Smooth muscle cell (in vitro differentiated cells): ENCODE measurements at regions not wholly inside any gene's neighbourhood (a gene's known extent, or its start where the extent isn't known, plus 50 kb on each side); places are given as distances from the start of the nearest gene placed in this dataset.
A peak's percentile ranks its signal among the peaks of the same experiment; 100 is the strongest.

Source experiments
- DNase-seq: peaks from one replicate; lab custom pipeline; 2025; ENCODE audit not compliant: unreplicated experiment; lab: John Stamatoyannopoulos, UW
- H2AFZ ChIP-seq: fragments of 200-600 bp; sonication (generic); 2 replicates; pipeline ENCODE4 v1.6.0; 2016; ENCODE audit warnings: antibody characterized with exemption, low read depth, mild to moderate bottlenecking
- H3F3A ChIP-seq: fragments of 200-600 bp; sonication (generic); 2 replicates; pipeline ENCODE4 v1.6.0; 2017; ENCODE audit warnings: antibody characterized with exemption, low read depth
- H3K27ac ChIP-seq: fragments of 200-600 bp; sonication (generic); 2 replicates; pipeline ENCODE4 v1.5.1; 2016; ENCODE audit warnings: low read depth, mild to moderate bottlenecking
- H3K27me3 ChIP-seq: fragments of 200-600 bp; sonication (generic); 2 replicates; pipeline ENCODE4 v1.6.1; 2016; ENCODE audit warnings: low read depth, mild to moderate bottlenecking
- H3K36me3 ChIP-seq: fragments of 200-600 bp; sonication (generic); 2 replicates; pipeline ENCODE4 v1.5.1; 2016; ENCODE audit warnings: low read depth
- H3K4me1 ChIP-seq: fragments of 200-600 bp; sonication (generic); 2 replicates; pipeline ENCODE4 v1.5.1; 2016; ENCODE audit warnings: low read depth
- H3K4me2 ChIP-seq: fragments of 200-600 bp; sonication (generic); 2 replicates; pipeline ENCODE4 v1.6.0; 2016; ENCODE audit warnings: mild to moderate bottlenecking
- H3K4me3 ChIP-seq: fragments of 200-600 bp; sonication (generic); 2 replicates; pipeline ENCODE4 v1.5.1; 2016; ENCODE audit warnings: mild to moderate bottlenecking
- H3K79me2 ChIP-seq: fragments of 200-600 bp; sonication (generic); 2 replicates; pipeline ENCODE4 v1.6.0; 2016; ENCODE audit warnings: low read depth, mild to moderate bottlenecking
- H3K9ac ChIP-seq: fragments of 200-600 bp; sonication (generic); 2 replicates; pipeline ENCODE4 v1.6.0; 2016; ENCODE audit warnings: low read depth
- H3K9me3 ChIP-seq: fragments of 200-600 bp; sonication (generic); replicated peaks from 2 replicates; pipeline ENCODE4 v1.5.1; 2016; ENCODE audit warnings: low read depth
- H4K20me1 ChIP-seq: fragments of 200-600 bp; sonication (generic); 2 replicates; pipeline ENCODE4 v1.6.0; 2016; ENCODE audit warnings: low read depth
- CTCF ChIP-seq: fragments of 200-600 bp; sonication (generic); IDR thresholded peaks from 2 replicates; pipeline ENCODE4 v1.5.1; 2017; ENCODE audit warnings: borderline replicate concordance, mild to moderate bottlenecking, antibody characterized with exemption; ENCODE audit not compliant: insufficient read depth, poor library complexity, severe bottlenecking
- WGBS: methylation state at CpG from one replicate; pipeline ENCODE4 v1.1.7; 2016; ENCODE audit warnings: low lambda C conversion rate; 5-methylcytosine and 5-hydroxymethylcytosine counted together

GRCh38 chr2:16127276-16127940 lies 187.1 kb downstream of the MYCN start:
- H3K27me3 ChIP-seq: no peaks in the 10 kb centered on the region
- no peaks in the 10 kb centered on the region for H3K9me3 ChIP-seq
- H3F3A ChIP-seq: peaks cover 8% of the 10 kb centered on the region
- H3K4me1 ChIP-seq: peaks cover 8% of the 10 kb centered on the region
- whole genome bisulfite sequencing: 91% methylated on average over 10 of the region's 10 CpGs
- peak overlapping the region; percentile 60 for H3K27ac ChIP-seq
- H3K4me3 ChIP-seq: no peak overlapping the region
- H3K36me3 ChIP-seq: no peaks in the 10 kb centered on the region
- no peaks in the 10 kb centered on the region for H4K20me1 ChIP-seq
- no peak overlapping the region for H3K9ac ChIP-seq
- H3K79me2 ChIP-seq: no peaks in the 10 kb centered on the region
- no peak for DNase-seq
- H3K4me2 ChIP-seq: peak overlapping the region; percentile 31
- TF ChIP-seq CTCF: no peak
- H2AFZ ChIP-seq: no peak overlapping the region

GRCh38 chr2:16126517-16127275 lies 186.3 kb downstream of the MYCN start:
- Histone ChIP-seq H3K4me3 (no peak overlapping the region), H4K20me1 (no peaks in the 10 kb centered on the region), H3K27ac (peak overlapping the region; percentile 60), H3K4me1 (peaks cover 8% of the 10 kb centered on the region), H3K27me3 (no peaks in the 10 kb centered on the region), H3K36me3 (no peaks in the 10 kb centered on the region), H3K9me3 (no peaks in the 10 kb centered on the region), H2AFZ (no peak overlapping the region), H3K9ac (no peak overlapping the region), H3K4me2 (peak overlapping the region; percentile 58), H3F3A (peaks cover 8% of the 10 kb centered on the region), H3K79me2 (no peaks in the 10 kb centered on the region)
- 24% methylated on average over 4 of the region's 4 CpGs for WGBS
- TF ChIP-seq CTCF: peak; percentile 18
- DNase-seq: no peak

GRCh38 chr2:16125614-16126516 lies 185.5 kb downstream of the MYCN start:
- no peaks in the 10 kb centered on the region for H4K20me1 ChIP-seq
- H3K4me2 ChIP-seq: peak overlapping the region; percentile 58
- peak overlapping the region; percentile 44 for H3K27ac ChIP-seq
- H2AFZ ChIP-seq: no peak overlapping the region
- DNase-seq: no peak
- no peak overlapping the region for H3K4me3 ChIP-seq
- peaks cover 8% of the 10 kb centered on the region for H3F3A ChIP-seq
- peaks cover 8% of the 10 kb centered on the region for H3K4me1 ChIP-seq
- WGBS: 68% methylated on average over 18 of the region's 18 CpGs
- no peak overlapping the region for H3K9ac ChIP-seq
- no peak for TF ChIP-seq CTCF
- no peaks in the 10 kb centered on the region for H3K27me3 ChIP-seq
- peaks cover 4% of the 10 kb centered on the region for H3K9me3 ChIP-seq
- H3K79me2 ChIP-seq: no peaks in the 10 kb centered on the region
- H3K36me3 ChIP-seq: no peaks in the 10 kb centered on the region
